ENCODE measurements at regions not wholly inside any gene's neighbourhood (a gene's known extent, or its start where the extent isn't known, plus 50 kb on each side); places are given as distances from the start of the nearest gene placed in this dataset.

DNA sequence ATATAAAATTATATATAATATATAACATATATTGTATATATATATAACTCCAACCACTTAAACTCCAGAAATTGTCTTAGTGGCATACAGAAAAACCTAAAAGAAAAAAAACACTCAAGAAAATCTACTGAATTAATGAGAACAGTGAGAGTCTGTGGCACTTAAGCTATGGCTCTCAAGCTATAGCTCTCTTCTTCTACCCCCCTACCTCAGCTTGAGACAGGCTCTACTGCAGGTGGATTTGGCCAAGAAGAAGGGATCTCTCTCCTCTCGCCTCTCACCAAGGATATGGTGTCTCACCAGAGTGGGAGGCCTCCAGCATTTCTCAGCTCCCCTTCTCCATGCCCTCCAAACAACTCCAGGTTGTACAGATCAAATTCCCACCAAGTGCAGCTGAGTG, 64.5 kb upstream of the DAB2 start:
- DNase-seq, result no peak

DNA sequence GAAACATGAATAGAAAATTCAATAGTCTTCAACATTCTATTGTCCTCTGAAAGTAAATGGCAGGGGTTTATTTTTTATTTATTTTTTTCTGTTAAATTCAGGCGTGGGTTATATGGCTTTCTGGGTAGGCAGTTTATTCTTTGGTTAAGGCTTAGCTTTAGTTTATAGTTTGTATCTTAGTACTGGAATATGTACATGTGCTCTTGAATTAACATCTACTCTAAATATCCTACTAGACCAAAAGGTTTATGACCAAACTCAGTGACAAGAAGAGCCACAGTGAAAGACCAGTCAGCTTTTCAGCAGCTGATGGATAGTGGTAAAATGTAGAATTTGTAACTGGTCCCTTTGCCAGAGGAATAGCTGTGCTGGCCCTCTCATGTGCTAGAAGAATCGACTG, 62.0 kb upstream of the DAB2 start:
- no peak for DNase-seq

DNA sequence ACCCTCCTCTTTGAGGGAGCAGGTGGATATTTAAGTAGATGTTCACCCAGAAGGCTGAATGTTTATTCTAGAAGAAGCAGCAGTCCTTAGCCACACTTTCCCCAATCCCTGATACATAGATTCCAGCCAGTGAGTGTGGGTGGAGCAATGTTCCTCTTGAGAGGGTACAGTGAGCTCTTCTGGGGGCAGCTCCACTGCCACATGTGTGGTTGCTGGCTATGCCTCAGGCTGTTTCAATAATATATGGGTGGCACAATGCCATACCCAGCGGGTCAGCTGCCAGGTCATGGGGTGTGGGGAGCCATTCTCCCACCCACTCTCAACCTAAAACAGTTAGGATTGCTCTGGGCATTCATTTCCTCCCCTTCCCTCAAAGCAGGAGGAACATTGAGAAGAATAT, 61.6 kb upstream of the DAB2 start:
- DNase-seq, result no peak

DNA sequence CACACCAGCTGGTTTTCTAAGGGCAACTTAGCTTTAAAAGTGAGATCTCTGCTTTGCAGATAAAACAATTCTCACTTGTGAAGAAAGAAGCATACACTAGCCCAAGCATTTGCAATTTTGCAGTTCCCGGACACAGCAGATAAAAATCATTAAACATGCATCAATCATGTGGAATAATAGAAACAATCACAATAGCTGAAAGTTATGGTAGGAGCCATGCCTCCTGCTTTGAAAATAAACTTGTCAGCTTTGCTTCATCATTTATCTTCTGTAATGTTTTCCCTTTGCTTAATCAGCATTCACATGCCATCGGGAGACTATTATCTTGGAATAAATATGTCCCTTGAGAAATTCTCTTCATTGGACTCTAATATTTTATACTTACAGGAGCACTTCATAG, 60.3 kb upstream of the DAB2 start:
- no peak for DNase-seq

DNA sequence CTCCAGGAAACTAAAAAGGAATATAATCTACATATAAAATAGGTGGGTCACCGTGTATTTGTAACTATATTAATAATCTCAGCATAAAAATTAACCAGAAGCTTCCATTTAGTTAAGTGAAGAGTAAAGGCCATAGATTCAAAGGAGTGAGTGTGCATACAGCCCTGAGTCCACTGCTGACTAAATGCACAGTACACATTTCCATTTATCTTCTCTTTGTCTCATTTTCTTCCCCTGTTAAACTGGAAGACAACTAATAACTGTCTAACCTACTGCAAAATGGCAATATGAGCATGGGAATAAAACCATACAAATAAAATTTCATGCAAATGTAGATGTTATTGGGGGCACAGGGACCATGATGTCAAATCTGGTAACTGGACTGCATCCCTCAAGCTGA, 59.9 kb upstream of the DAB2 start:
- DNase-seq, result no peak

DNA sequence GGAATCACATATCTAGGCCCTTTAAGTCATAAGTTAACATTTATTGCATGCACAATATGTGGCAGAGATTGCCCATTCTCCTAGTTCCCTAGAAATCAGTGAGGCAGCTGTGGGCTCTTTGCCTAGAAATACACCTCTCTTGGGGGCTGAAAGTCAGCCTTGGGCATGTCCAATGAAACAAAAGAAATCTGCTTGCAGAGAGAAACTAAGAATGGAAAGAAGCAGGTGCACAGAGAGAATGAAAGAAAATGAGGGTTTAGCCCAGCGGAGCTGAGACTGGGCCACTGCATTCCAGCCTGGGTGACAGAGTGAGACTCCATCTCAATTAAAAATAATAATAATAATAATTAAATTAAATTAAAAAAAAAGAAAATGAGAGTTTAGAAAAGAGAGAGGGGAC, 57.3 kb upstream of the DAB2 start:
- no peak for DNase-seq

DNA sequence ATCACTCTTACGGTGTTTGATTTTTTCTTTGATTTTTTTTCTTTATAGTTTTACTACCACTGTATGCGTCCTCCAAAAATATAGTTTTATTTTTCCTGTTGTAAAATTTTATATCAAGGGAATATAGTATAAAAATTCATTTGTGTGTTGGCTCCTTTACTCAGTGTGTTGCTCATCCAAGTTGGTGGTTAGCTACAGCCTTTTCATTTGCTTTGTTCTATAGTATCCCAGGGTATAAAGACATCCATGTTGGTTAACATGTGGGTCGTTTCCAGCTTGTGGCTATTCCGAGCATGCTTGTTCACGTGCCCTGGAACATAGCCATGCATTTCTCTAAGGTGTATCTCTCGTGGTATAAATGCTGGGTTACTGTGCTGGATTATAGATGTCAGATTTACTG, 54.8 kb upstream of the DAB2 start:
- no peak for DNase-seq

DNA sequence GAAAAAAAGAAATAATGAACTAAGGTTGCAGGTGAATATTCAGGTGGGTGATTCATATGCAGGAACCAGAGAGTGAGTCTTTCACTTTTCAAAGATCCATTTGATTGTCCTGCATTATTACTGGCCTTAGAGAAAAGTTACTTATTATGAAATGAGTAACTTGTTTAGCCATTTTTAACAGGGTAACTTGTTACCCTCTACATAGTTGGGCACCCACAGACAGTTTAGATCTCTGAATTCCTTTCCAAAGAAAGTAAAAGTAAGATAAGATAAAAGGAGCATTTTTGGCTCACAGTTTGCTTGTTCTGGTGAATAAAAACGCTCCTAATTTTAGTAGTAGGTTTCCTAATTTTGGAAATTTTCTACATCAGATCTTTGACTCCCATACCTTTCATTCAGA, 54.1 kb upstream of the DAB2 start:
- DNase-seq, result no peak

DNA sequence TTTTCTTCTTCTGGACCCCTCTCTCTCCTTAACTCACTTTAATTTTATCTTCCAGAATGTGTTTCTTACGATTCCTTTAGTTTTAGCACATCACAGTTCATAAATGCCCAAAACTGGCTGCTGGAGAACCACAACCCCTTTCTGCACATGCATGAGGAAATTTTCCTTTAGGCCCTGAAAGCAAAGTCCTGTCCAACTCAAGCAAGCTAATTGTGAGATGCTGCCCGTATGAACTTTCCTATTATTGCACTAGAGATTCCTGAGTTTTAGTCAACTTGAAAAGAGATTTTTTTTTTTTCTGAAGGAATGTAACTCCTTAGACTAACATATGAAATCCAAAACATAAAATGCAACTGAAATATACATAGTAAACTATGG, 52.1 kb upstream of the DAB2 start:
- DNase-seq, result no peak

DNA sequence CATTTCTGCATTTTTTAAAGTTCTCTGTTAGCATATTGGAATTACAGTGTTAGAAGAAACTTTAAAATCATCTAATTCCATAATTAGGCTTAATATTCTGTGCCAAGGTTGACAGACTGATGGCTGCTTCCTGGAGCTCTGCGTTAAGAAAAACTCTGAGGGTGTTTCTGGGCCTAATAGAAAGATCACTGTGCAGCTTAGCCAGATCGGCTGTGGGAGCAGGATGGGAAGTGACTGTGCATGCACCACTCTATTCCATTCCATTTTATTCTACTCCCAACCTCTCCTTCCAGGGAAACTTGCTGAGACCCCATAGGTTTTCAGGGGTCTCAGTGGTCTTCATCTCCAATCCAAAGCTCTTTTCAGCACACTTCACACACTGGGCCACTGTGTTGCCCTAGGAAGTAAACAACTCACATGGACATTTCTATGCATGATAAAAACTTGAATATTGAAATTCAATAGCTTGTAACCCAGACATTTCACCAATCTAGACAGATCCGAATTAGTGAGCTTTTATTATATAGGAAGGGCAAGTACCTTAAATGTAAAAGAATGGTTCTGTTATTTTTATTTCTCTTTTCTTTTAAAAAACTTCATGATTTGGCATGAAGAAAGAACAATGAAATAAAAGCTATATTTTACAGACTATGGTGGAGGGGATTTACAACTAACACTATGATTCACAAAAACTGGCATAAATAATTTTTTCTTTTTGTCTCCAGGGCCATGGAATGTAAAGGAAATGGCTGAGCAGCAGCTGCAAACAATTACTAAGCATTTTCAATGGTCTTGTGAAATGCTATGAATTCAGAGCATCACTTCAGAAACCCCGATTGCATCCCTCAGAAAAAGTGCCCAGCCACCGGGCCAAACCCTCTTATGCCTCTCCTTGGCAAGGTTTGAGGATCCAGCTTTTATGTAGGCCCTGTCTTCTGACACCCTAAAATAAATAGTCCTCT, 51.4 kb upstream of the DAB2 start:
- DNase-seq, result no peak

DNA sequence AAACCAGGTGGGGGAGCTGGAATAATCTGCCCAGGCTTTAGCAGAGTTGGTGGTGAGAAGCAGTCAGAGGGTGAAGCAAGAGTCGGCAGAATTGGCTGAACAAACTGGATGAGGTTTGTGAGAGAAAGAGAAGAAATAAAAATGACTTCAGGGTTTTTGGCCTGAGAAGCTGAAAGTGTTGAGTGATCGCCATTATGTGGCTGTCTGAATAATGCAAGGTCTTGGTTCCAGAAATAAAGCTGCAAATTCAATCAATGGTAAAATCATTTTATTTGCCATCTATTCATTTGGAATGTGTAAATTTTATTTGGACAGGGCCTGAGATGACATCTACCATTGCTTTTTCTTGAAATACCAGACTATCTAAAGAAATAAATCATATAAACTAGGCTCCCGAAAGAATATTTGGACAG, 50.4 kb upstream of the DAB2 start:
- no peak for DNase-seq

Data from CD4-positive, alpha-beta T cell treated with Interleukin-12 subunit alpha and Interleukin-12 subunit beta, for 1 hour (primary cell).